ENCODE measurements at regions not wholly inside any gene's neighbourhood (a gene's known extent, or its start where the extent isn't known, plus 50 kb on each side); places are given as distances from the start of the nearest gene placed in this dataset.
A peak's percentile ranks its signal among the peaks of the same experiment; 100 is the strongest.

DNA sequence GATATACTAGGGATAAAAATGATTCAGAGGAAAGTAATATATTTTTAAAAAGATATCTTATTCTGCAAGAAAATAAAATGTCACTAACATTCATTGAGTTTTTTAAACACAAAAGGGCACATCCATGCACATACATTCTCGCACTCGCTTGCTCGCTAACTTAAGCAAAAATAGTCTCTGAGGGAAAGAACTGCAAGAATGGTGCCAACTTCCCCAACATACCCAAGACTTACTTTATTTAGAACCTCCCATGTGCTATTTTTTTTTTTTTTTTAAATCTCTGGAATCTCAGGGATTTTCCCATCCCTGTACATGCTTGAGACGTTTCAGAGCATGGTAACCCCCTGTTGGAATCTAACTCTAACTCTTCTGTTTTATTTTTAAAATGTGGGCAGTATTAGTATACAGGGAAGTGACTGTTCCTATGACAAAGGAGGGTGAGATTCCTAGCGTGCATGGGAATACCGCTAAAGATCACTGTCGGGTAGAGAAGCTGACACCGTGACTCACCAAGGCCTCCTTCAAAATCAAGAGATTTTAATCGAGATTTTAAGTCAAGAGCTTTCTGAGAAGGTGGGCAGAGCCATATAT lies 187.9 kb upstream of the ZEB2 start:
- no peak for DNase-seq

DNA sequence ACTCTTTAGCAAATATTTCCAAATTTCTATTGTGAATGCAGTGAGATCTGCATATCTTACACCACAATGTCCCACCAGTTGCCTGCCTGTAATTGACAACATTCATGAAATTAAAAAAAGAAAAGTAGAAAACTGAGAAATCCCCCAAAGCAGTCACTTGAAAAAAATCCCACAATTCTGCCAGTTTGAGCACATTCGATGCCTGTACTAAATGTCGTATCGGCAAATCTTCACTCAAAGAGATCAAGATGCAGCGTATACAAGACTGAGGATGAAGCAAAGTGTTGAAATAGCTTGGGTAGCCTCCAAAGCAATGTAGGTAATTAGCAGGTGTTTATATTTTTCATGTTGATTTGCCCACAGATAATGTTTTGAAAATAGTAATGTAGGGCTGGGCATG lies 186.7 kb upstream of the ZEB2 start:
- no peak for DNase-seq

DNA sequence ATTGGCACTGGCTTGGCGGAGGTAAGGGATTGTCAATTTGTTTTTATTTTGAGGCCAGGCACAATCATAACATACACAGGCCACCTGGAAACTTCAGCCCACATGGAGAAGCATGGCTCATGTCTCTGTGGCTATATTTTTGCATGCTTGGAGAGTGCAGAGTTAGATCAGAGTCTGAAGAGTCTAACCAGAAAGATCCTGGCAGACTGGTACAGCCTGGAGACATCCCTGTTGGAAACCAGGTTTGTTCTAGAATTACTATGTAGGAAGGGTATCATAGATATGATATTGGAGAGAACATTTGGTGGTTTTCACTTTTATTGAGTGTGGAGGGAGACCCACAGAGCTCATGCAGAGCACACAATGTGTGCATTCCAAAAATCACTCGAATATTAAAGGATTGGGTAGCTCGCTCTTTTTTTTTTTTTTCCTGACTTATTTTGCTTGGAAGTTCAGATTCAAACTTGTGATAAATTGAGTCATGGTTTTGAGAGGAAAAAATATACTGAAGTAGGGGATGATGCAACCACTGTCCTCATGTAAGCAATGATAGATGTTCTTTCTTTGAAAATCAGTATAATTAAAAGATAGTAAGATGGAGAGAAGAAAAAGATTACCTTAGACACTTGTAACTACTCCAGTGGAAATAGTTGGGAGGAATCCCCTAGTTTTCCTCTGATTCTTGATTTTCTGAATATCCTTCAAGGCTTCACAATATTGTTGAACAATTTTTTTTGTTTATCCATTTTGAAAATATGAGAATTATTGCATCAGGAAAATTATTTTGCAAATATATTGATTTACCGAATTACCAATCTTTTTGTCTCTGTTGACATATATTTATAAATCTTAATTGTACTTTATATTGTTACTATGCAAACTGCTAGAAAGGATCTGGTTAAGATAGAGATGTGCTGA lies 185.7 kb upstream of the ZEB2 start:
- no peak for DNase-seq

GRCh38 chr2:144704709-144705095 lies 184.8 kb upstream of the ZEB2 start:
- no peak for DNase-seq

DNA sequence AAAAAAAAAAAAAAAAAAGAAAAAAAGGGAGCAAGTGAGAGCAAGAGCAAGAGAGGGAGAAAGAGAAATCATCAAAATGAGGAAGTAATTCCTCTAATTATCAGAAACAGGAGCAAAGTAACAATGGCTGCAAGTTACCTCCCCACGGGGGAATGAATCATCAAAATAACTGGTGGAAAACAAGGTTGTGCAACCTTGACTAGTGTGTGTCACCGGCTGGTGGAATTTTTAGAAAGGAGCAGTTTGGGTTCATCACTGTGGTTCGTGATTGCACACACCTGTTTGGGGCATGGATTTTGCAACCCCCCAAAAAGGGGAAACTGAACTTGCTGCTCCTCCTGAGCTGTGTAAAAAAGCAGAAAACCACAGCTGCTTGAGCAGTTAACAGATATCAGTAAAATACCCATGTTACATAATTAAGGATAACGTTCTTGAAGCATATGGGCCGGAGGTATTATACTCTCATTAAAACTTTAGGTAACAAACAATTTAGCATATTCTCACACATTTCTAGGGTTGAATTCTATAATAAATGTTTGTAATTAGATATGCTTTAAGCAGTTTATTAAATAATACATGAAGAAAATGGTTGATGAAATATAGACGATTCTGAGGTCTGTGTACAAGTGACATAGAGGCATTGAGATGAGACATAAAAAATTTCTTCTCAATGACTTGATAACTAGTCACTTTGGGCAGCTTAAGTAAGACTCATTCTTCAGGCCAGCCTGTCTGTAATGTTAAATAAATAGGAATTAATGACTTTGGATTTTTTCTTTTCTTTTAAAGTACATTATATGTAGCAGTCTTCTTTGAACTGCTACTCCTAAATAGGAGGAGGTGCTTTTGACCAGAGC lies 184.2 kb upstream of the ZEB2 start:
- no peak for DNase-seq

GRCh38 chr2:144702051-144702450 lies 182.1 kb upstream of the ZEB2 start:
- no peak for DNase-seq

- no peak for DNase-seq
These were observed 181.3 kb upstream of the ZEB2 start for GRCh38 chr2:144701259-144701658.

DNA sequence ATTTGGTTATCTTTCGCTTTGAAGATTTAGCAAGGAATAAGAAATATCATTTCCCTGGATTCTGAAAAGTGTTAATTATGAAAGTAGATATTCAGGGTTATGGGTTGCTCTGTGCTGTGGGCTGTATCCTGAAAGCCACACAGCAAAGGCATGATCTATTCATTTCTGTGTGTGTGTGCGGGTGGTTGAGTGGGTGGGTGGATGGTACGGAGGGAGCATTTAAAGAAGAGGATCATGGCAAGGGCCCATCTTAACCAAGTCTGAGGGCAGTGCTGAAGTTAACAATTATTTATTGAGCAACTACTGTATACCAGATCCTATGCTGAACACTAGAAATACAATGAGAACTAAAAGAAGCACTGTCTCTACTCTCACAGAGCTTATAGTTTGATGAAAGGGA lies 178.2 kb upstream of the ZEB2 start:
- DNase-seq, result no peak

DNA sequence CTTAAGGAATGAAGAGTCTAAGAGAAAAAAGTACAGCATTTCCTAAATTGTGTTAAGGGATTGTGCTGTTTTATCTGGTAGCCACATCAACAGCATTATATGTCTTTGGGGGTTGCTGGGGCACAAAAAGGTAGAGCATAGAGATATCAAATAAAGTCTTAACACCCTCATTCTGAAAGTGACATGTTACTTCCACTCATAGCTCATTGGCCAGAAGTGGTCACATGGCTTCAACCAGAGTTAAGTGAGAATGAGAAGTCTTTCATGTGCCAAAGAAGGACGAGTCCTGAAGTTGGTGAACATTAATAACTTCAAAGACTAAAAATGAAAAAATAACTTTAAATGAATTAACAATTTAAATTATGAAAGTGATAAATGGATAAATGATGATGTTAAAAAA lies 175.7 kb upstream of the ZEB2 start:
- DNase-seq, result no peak

GRCh38 chr2:144694456-144694855 lies 174.5 kb upstream of the ZEB2 start:
- DNase-seq, result peak; percentile 13

- no peak for DNase-seq
These were observed 173.3 kb upstream of the ZEB2 start for GRCh38 chr2:144693179-144693578.

DNA sequence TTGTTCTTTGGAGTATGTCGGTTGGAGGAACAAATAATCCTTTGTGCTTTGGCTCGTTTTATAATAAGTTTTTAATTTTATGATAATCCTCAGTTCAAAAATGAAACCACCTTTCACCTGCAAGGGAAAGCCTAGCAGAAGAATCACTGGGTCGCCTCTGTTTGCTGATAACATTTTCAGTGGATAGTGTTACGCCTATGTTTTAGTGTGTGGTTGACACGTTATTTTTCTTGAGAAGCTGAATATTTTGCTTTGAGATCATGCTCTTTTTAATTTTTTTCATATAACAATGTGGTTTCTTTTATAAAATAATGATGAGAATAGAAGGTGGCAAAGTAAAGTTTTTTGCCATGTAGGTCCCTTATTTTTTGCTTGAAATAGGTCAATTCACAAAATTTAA lies 172.7 kb upstream of the ZEB2 start:
- DNase-seq, result no peak

DNA sequence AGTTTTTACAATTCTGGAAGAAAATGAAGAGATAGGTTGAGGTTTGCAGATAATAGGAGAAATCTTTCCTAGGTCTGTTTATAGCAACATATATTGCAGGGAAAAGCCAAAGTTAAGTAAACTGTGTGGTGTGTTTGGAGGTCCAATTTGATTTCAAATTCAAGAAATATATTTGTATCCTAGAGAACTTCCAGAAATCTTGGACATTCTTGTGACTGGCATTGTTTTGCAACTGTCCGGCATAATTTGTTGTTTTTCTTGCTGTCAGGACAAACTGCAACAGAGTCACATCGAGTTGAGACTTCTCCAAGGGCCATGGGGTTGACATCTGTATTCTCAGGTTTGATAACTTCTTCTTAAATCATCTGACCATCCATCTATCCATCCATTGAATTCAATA lies 170.9 kb upstream of the ZEB2 start:
- no peak for DNase-seq

DNA sequence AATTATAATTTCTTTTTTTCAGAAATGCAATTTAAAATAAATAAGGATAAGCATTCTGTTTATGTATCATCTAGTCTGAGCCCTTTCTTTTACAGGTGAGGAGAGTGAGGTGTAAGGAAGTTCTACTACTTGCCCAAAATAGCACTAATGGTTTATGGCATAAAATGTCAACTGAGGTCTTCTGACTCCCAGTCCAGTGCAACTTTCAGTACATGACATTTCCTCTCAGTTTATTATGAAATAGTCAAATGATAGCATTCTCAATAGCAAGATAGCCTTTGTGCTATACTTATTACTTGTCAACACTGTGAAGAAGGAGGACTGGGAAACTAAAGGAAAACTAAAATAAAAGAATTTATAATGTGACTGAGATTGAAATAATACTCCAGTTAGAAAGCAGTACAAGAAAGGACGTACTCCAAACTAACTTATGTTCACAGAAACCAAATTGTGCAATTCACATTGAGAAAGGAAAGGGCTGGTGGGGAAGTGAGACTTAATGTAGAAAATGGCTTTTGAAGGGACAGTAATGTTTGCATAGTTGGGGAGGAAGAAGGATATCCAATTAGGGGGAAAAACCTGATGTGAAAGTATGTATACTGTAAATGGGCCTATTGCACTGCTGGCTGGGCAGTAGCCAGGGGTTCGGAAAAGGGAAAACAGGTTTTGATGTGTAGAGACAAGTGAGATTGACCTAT lies 166.7 kb upstream of the ZEB2 start:
- DNase-seq, result no peak

DNA sequence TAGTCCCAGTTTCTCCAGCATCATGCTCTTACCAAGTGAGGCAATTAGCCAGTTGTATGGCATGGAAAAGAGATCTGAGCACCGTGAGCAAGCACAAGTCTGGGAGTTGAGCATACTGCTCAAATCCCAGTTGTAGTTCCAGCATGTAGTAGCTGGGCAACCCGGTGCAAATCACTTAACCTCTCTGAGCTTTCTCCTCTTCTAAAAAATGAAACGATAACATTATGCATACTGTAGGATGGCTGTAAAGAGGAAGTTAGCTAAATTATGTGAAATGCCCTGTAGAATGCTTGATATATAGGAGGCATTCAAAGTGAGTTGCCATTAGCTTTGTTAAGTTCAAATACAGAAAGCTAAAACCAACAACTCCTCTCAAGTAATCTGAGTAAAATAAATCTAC lies 164.0 kb upstream of the ZEB2 start:
- no peak for DNase-seq

GRCh38 chr2:144683107-144683753 lies 163.3 kb upstream of the ZEB2 start:
- DNase-seq, result no peak

- DNase-seq, result no peak
These were observed 162.3 kb upstream of the ZEB2 start for GRCh38 chr2:144682248-144682647.

- no peak for DNase-seq
These were observed 161.5 kb upstream of the ZEB2 start for GRCh38 chr2:144681389-144681788.

DNA sequence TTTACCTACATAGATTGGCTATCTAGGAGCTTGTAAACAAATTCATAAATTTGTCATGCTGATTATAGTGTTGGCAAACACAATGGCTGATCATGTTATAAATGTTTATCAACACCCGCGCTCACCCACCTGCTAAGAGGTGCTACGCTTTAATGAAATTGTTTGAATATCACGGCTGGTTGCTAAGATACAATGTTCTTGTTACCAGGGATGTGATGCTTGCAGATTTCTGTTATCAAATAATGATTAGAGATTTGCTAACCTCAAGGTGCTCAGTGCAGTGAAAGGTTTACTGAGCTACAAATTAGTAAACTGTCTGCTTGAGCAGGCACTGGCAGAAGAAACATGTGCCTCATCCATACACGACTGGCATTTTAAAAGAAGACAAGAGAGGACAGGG lies 160.0 kb upstream of the ZEB2 start:
- no peak for DNase-seq

DNA sequence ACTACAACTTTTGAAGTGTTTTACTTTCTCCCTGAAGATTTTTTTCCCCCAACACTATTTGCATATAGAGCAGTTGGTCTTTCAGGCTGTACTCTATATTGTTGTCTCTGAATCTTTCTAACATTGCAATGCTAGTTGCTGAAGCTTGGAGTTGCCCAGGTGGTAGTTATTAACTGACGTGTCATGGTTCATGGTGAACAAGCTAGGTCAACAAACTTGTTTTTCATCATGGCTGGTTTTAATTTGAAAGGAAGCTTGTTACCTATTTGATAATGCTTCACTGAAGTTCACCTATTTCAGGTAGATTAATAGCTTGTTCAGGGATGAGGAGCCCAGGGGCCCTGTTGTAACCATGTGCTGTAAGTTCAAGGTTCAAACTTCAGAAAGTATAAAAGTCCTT lies 158.8 kb upstream of the ZEB2 start:
- DNase-seq, result no peak

DNA sequence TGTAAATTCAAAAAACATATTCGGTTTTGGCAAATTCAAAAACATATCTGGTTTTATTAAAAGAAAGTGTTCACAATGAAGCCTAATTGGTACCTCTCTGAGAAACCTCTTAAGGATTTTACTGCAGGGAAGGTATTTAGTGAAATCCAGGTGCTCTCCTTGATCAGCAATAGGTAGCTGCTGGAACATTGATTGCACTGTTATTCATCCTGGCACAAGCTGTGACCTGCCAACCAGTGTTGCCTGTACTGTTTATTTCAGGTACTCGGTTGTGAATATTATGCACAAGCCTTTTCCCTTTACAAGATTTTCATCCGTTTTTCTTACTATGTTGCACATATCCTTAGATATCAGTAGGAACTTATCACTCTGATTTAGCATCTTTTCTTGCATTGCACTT lies 155.8 kb upstream of the ZEB2 start:
- no peak for DNase-seq

DNA sequence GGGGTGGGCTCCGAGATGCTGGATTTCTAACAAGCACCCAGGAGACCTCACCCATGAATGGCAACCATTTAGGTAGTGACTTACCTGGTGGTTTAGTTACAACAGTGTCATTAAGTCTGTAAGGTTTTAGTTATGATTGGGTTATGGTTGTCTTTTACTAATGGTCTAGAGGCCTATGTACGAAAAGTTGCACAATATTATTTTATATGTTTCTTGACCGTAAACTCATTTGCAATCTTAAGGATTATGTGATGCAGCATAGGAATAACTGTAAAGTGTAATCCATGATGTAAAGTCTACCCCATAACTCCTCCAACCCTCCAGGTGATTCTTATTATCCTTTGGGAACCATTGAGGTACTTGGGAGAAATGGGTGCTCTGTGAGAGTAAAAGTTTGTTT lies 155.4 kb upstream of the ZEB2 start:
- no peak for DNase-seq

- no peak for DNase-seq
These were observed 154.2 kb upstream of the ZEB2 start for GRCh38 chr2:144674071-144674470.

All from SHP77 treated with DMSO at 0.1 percent for 48 hours (cell line).